22Rv1 (cell line): ENCODE measurements at regions not wholly inside any gene's neighbourhood (a gene's known extent, or its start where the extent isn't known, plus 50 kb on each side); places are given as distances from the start of the nearest gene placed in this dataset.

Source experiments
- ZFX ChIP-seq: fragments of 450-650 bp; IDR thresholded peaks from 2 replicates; pipeline ENCODE4 v1.6.1; 2017; ENCODE audit warnings: antibody characterized with exemption, borderline replicate concordance
- TF ChIP-seq, protein P1 (sequence below): fragments of 450-650 bp; IDR thresholded peaks from 2 replicates; pipeline ENCODE4 v1.5.1; 2017; ENCODE audit warnings: mild to moderate bottlenecking

DNA sequence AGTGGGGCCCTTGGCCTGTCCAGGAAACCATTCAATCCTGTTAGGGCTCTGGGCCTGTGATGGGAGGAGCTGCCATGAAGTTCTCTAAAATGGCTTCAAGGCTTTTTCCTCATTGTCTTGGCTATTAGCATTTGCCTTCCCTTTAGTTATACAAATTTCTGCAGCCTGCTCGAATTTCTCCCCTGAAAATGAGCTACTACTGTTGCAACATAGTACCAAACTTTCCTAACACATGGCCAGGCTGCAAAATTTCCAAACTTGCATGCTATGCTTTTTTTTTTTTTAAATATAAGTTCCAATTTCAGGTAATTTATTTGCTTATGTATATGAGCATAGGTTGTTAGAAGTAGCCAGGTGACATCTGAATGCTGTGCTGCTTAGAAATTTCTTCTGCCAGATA is 560.8 kb upstream of the TBL1XR1 start:
- TF ChIP-seq, protein P1, sequence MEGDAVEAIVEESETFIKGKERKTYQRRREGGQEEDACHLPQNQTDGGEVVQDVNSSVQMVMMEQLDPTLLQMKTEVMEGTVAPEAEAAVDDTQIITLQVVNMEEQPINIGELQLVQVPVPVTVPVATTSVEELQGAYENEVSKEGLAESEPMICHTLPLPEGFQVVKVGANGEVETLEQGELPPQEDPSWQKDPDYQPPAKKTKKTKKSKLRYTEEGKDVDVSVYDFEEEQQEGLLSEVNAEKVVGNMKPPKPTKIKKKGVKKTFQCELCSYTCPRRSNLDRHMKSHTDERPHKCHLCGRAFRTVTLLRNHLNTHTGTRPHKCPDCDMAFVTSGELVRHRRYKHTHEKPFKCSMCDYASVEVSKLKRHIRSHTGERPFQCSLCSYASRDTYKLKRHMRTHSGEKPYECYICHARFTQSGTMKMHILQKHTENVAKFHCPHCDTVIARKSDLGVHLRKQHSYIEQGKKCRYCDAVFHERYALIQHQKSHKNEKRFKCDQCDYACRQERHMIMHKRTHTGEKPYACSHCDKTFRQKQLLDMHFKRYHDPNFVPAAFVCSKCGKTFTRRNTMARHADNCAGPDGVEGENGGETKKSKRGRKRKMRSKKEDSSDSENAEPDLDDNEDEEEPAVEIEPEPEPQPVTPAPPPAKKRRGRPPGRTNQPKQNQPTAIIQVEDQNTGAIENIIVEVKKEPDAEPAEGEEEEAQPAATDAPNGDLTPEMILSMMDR, result no peak
- no peak for TF ChIP-seq ZFX
